Bone marrow (tissue), 2 donors: ENCODE measurements at regions not wholly inside any gene's neighbourhood (a gene's known extent, or its start where the extent isn't known, plus 50 kb on each side); places are given as distances from the start of the nearest gene placed in this dataset.
"Not testable (repeated sequence)": the region's sequence is repeated elsewhere in the genome, so short reads cannot be mapped to it uniquely, and the experiment has no call there.

Source experiments
- DNase-seq, 2 donors: peaks; one replicate each; lab custom pipeline; 2025; lab: John Stamatoyannopoulos, UW

GRCh38 chr18:39366656-39367055 is 1801.1 kb upstream of the CELF4 start:
- peak in 1 of 2 donors; percentile 43 for DNase-seq

DNA sequence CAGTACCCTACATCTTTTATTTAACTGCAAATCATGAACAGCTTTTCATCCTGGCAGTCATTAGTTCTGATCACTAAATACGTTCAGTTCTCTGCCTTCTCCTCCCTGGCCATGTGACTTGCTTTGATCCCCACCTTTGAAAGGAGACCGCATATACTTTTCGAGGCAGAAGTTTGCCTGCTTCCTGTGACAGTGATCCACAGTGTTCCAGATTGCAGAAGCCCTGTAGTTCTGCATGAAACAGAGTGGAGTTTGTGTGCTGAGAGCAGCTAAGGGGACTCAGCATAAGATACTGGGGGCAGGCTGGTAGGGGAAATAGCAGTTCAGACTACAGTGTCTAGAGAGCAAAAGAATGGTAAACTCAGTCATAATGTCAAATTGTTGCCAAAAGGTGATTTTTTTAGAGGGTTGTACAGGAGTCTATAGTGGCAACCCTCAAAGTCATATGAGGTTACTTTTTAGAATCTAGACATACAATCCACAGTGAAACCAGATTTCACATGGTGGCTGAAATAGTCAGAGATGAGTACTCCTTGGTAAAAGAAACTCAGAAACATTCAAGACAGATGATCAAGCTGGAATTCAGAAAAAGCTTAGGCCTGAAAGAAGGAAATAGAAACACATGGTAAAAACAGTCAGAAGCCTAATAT is 1800.4 kb upstream of the CELF4 start:
- DNase-seq, result peak in 1 of 2 donors; percentile 47

GRCh38 chr18:39360072-39360471 is 1794.5 kb upstream of the CELF4 start:
- no peak for DNase-seq

DNA sequence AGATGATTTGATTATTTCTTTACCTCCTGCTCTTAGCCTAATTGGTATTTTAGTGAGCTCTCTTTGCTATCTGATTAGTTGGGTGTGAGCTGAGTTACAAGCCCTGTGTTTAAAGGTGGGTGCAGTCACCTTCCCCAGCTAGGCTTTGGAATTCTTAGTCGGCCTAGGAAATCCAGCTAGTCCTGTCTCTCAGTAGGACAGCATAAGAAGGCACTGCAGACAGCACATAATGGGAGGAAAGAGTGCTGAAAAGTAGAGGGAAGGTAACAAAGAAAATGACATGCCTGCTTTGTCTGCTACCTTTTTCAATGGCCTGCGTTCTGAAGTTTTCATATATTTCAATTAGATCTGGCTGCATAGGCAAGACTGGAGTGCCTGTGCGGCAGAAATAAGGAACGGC is 1794.0 kb upstream of the CELF4 start:
- no peak for DNase-seq

GRCh38 chr18:39350945-39351344 is 1785.3 kb upstream of the CELF4 start:
- DNase-seq, result no peak

- DNase-seq, result no peak
Observed at GRCh38 chr18:39349801-39350200, 1784.2 kb upstream of the CELF4 start.

DNA sequence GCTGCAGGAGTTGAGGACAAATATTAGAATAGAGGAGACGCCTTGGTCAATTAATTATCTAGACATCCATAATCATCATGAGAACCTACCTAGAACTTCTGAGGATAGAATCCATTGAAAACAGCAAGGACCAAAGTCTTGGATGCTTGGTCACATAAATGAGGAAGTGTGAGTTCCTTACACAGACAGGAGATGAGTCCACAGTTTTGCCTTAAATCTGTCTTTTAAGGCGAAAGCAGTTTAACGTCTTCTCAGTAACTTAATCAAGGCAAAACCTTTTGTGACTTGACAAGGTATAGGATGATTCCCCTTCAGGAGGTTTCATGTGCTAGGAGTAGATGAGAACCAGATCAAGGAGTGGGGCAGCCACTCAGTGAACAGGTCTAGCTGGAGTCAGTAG is 1783.2 kb upstream of the CELF4 start:
- DNase-seq, result peak in 1 of 2 donors; percentile 34

DNA sequence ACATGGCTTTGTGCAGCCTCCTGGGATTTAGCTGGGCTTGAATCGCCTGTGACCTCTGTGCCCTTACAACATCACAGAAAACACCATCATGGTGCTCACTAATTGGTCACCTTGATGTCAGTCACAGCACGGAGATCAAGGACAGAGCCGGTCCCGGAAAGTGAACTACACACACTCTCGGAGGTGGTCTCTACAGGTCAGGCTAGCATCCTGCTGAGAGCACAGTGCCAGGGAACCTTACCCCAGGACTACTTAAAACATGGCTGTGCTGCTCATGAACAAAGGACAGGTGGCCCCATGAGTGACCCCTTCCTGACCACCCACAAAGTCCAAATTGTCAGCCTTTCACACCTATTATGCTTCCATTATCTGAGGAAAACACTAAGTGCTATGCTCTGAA is 1782.1 kb upstream of the CELF4 start:
- DNase-seq, result no peak

DNA sequence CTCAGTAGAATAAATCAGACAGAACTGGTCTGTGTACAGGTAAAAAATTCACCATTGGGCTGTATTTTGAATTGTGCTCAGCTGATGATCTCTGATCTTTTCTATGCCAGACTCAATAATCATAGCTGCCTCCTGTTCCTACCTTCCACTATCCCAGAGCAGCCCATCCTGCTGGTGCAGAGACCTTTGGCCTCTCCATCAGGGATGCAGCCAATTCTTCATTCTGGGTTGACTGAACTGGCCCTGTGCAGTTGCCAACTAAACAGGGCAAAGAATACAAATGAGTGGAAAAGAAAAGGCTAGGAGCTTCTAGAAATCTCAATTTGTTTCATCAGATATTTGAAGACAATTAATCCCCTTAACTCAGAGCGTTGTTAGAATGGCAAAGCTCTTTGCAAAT is 1781.3 kb upstream of the CELF4 start:
- no peak for DNase-seq

- DNase-seq, result no peak
Observed at GRCh38 chr18:39345321-39345720, 1779.7 kb upstream of the CELF4 start.

- no peak for DNase-seq
Observed at GRCh38 chr18:39344487-39344886, 1778.9 kb upstream of the CELF4 start.

GRCh38 chr18:39341129-39341528 is 1775.5 kb upstream of the CELF4 start:
- no peak for DNase-seq

GRCh38 chr18:39340418-39340817 is 1774.8 kb upstream of the CELF4 start:
- no peak for DNase-seq

DNA sequence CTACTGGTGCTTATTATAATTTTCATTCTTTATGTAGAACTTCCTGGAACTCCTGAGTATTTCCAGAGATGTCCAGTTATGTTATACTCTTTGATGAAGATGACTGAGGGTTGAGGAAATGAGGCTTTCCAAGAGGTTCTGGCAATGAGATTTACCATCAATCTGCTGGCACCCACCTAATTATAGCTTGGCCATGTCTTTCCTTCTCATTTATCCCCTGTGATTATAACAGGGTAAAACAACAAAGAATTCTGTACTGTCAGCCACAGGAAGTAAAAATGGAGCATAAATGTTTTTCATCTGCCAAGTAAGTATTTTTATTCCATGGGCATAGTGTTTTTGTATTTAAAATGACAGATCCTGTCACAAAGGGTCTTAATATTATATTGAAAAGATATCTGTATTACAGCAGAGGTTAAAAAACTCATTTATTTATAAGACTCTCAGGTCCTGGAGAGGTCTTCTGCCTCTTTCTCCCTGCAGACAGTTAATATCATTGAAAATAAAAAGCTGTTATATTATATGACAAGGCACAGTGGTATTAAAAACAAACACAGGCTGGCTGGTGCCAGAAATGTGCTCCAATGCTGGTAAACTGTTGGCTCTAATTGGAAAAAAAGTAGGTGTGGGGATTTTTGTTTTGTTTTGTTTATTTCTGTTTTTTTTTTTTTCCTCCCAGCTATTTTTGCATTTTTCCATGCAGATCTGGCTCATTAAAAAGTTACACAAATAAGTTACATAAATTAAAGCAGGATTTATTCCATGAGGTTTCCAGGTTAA is 1764.1 kb upstream of the CELF4 start:
- DNase-seq, result no peak

DNA sequence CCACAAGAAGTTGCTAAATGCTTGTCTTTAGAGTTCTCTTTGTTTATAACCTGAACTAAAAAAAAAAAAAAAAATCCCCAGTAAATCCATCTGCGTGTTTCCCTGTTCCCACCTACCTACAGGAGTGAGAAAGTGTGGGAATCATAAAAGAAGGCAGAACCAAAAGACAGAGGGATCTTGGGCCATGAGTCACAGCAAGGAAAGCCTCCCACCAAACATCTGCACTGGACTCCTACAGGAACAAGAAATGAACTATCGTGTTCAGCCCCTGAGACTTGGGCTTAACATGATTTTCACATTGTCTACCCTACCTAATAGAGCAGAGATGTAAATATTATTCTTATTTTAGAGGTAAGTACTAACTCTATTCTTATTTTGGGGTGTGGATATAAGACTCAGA is 1761.2 kb upstream of the CELF4 start:
- no peak for DNase-seq

GRCh38 chr18:39325973-39326372 is 1760.4 kb upstream of the CELF4 start:
- DNase-seq, result no peak

DNA sequence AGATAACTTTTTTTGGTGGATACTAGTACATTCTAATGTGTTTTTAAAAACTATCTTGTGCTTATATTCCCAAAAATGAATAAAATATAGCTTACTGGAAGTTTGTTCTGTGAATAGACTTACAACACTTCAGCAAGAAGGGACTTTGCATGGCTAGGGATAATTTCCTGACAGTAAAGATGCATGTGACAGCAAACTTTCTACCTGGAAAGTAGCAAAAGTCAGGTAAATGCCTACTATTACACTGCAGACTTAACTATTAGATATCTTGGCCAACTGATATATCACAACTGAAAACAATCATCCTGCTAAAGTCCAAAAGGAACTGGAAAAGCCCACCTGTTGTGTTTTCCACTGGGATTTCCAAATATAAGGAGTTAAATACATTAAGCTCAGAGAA is 1753.5 kb upstream of the CELF4 start:
- DNase-seq, result no peak

DNA sequence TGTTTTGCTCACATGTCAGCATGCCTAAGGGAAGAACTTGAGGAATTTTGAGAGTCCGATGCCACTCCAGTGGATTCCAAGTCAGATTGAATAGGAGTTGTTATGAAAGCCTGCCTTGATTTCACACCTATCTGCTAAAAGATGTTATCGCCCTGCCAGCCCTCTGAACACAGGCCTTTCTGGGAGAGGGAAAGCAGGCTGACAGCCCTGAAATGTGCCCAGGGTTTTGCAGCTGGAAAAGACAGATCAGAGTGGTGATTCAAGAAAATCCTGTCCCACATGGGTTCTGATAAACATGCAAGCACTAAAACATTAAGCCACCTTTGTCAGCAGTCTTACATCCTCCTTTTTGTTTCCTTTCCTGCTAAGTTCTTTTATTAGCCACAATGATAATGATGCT is 1752.9 kb upstream of the CELF4 start:
- no peak for DNase-seq

DNA sequence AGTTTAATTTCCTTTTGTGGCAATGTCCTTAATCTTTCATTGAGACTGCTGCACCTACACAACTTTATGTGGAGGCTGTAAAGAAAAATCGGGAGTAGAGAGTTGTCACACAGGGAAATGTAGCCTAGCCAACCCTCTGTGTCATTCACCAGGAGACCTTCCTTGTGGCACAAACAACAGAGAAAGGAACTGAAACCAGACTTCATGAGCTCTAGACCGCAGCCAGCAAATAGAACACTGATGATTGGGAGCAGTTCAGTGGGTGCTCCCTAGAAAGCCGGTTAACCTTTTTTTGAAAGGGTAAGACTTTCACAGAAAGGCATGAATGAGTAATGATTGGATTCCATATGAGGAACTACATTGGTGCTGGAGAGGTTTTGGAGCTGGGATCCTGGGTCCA is 1752.4 kb upstream of the CELF4 start:
- DNase-seq, result no peak

DNA sequence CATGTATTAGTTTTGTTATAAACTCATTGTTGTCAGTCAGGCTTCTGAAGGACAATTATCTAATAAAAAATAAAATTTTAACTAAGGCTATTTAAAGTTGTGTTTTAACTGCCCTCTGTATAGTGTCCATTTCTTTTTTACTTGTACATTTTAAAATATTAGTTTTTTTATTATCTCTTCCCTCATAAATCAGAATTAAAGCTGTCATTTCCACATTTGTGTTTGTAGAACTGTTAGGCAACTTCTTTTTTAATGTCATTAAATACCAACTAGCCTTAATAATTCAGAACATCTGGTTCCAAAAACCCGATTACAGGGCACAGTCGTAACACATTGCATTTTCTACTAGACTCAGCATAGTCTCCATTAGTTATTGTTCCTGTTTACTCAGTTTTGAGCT is 1749.0 kb upstream of the CELF4 start:
- no peak for DNase-seq

DNA sequence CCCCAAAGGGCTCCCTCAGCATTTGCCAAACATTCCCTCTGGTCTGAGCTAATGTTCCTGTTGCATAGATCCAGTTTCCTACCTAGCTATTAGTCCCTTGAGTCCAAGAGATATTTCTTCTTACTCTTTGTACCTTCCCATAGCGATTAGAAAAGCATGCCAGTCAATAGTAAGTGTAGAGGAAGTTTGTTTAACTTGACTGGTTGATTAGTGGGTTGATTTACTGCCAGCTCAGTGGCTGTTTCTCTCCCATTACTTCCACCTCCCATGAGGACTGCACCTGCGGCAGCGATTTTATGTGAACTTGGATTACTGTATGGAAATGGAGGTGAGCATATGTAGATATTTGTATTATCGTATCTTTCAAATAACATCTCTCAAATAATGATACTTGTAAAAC is 1748.4 kb upstream of the CELF4 start:
- DNase-seq, result no peak

- no peak for DNase-seq
Observed at GRCh38 chr18:39311111-39311712, 1745.6 kb upstream of the CELF4 start.

GRCh38 chr18:39308931-39309521 is 1743.4 kb upstream of the CELF4 start:
- not testable (repeated sequence) for DNase-seq
